Mucosa of gallbladder (tissue), 1 donor: ENCODE measurements at regions not wholly inside any gene's neighbourhood (a gene's known extent, or its start where the extent isn't known, plus 50 kb on each side); places are given as distances from the start of the nearest gene placed in this dataset.
"Not testable (repeated sequence)": the region's sequence is repeated elsewhere in the genome, so short reads cannot be mapped to it uniquely, and the experiment has no call there.

Experiments used
- DNase-seq: peaks from one replicate; pipeline ENCODE4 v3.0.0-alpha.2; 2020; ENCODE audit warnings: low spot score
- donor health status: DM: no; HTN: no; CAD: no.

GRCh38 chr11:71127806-71128205 lies 124.6 kb downstream of the SHANK2 start:
- DNase-seq, result no peak

- not testable (repeated sequence) for DNase-seq
These were observed 126.0 kb downstream of the SHANK2 start for GRCh38 chr11:71126401-71126800.

GRCh38 chr11:71125150-71125549 lies 127.2 kb downstream of the SHANK2 start:
- no peak for DNase-seq

GRCh38 chr11:71124127-71124526 lies 128.2 kb downstream of the SHANK2 start:
- DNase-seq, result no peak

- no peak for DNase-seq
These were observed 131.9 kb downstream of the SHANK2 start for GRCh38 chr11:71120471-71120896.

- no peak for DNase-seq
These were observed 132.6 kb downstream of the SHANK2 start for GRCh38 chr11:71119656-71120269.

- no peak for DNase-seq
These were observed 133.6 kb downstream of the SHANK2 start for GRCh38 chr11:71118671-71119250.

- no peak for DNase-seq
These were observed 135.1 kb downstream of the SHANK2 start for GRCh38 chr11:71117311-71117710.

- no peak for DNase-seq
These were observed 135.7 kb downstream of the SHANK2 start for GRCh38 chr11:71116693-71117040.

GRCh38 chr11:71115770-71116692 lies 136.3 kb downstream of the SHANK2 start:
- no peak for DNase-seq

GRCh38 chr11:71114124-71114851 lies 138.1 kb downstream of the SHANK2 start:
- DNase-seq, result no peak

- peak; percentile 12 for DNase-seq
These were observed 139.4 kb downstream of the SHANK2 start for GRCh38 chr11:71112990-71113389.

GRCh38 chr11:71112454-71112853 lies 139.9 kb downstream of the SHANK2 start:
- no peak for DNase-seq

- no peak for DNase-seq
These were observed 142.8 kb downstream of the SHANK2 start for GRCh38 chr11:71109586-71109985.

- no peak for DNase-seq
These were observed 143.2 kb downstream of the SHANK2 start for GRCh38 chr11:71109186-71109585.

GRCh38 chr11:71108013-71108865 lies 144.1 kb downstream of the SHANK2 start:
- no peak for DNase-seq

GRCh38 chr11:71106671-71107070 lies 145.7 kb downstream of the SHANK2 start:
- DNase-seq, result no peak

GRCh38 chr11:71103266-71103665 lies 149.1 kb downstream of the SHANK2 start:
- no peak for DNase-seq

GRCh38 chr11:71102251-71102995 lies 150.0 kb downstream of the SHANK2 start:
- no peak for DNase-seq

GRCh38 chr11:71101606-71102005 lies 150.8 kb downstream of the SHANK2 start:
- DNase-seq, result no peak
